T47D (cell line): ENCODE measurements at regions not wholly inside any gene's neighbourhood (a gene's known extent, or its start where the extent isn't known, plus 50 kb on each side); places are given as distances from the start of the nearest gene placed in this dataset.

ENCODE experiments used
- DNase-seq, 2 experiments: peaks; one replicate each; pipeline versions ENCODE4 v3.0.0 to v3.0.0-alpha.2; 2011 to 2012; ENCODE audit warnings: low read depth in 1 of 2, low spot score in 1 of 2
- JUND ChIP-seq: IDR thresholded peaks from 2 replicates; pipeline ENCODE4 v1.6.1; 2012; ENCODE audit warnings: low read depth
- in situ Hi-C: cut with HindIII; loops from 2 replicates; pipeline ENCODE4 v1.10.0; 2016; ENCODE audit warnings: low sequenced_read_pairs, low pct_unique_long_range_greater_than_20kb

DNA sequence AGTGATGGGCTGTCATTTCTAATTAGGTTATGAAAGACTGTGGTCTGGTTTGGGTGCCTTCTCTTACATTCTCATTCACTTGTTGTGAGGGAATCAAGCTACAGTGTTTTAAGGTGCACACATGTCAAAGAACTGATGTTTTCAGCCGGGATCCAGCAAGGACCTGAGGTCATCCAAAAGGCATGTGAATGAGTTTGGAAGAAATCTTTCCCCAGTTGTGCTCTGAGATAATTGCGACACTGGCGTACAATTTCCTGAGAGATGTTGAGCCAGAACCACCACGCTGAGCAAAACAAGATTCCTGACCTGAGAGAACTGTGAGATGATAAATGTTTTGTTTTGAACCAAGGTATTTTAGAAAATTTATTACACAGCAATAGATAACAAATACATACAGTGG lies 295.3 kb upstream of the SLITRK3 start:
- DNase-seq, result no peak
- no peak for TF ChIP-seq JUND

DNA sequence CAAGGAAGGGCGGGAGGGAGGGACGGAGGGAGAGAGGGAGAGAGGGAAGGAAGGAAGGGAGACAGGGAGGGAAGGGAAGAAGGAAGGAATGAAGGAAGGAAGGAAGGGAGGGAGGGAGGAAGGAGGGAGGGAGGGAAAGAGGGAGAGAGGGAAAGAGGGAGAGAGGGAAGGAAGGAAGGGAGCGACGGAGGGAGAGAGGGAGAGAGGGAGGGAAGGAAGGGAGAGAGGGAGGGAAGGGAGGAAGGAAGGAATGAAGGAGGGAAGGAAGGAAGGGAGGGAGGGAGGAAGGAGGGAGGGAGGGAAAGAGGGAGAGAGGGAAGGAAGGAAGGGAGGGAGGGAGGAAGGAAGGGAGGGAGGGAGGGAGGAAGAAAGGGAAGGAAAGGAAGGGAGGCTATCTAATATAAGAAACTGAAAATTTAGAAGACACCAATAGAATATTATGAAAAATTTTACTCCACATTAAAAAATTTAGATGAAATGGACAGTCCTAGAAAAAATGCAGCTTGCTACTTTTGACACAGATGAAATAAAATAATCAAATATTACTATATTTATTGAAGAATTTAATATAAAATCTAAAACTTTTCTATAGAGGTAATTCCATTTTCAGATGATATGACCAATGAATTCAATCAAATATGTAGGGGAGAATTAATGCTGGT lies 280.3 kb upstream of the SLITRK3 start:
- DNase-seq, result no peak
- in situ Hi-C loops, result no loop called here
- TF ChIP-seq JUND, result no peak

More for the DNA sequence above, 295.3 kb upstream of the SLITRK3 start:
- in situ Hi-C loops, result no loop called here

DNA sequence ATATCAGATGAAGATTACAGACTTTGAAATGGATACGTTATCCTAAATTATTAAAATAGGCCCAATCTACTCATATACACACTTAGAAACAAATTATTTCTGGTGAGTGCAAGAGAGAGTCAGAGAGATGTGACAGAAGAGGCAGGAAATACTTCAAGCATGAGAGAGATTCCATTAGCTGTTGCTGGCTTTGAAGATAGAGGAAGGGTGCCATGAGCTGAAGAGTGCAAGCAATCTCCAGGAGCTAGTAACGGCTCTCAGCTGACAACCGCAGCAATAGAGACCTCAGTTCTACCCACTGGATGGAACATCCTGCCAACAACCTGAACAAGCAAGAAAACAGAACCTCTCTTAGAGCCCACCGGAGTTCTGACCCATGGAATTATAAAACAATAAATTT lies 270.7 kb upstream of the SLITRK3 start:
- DNase-seq, result no peak
- in situ Hi-C loops, result no loop called here
- no peak for TF ChIP-seq JUND

DNA sequence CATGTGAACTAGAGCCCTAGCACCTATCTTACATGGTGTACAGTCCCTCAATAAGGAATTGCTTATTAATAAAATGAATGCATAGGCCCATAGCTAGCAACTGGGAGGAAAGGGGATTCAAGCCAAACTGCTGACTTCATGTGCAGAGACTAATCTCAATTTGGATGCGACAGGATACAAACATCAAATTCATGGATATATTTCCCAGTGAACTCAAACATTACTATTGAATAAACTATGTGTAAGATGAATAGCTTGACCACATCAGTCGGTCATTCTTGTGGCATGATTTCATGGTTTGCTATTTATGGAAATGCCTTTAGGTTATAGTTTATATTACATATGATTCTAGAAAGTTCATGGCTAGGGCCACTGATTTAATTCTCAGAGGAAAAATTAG lies 268.6 kb upstream of the SLITRK3 start:
- DNase-seq, result no peak
- no peak for TF ChIP-seq JUND
- in situ Hi-C loops, result no loop called here

DNA sequence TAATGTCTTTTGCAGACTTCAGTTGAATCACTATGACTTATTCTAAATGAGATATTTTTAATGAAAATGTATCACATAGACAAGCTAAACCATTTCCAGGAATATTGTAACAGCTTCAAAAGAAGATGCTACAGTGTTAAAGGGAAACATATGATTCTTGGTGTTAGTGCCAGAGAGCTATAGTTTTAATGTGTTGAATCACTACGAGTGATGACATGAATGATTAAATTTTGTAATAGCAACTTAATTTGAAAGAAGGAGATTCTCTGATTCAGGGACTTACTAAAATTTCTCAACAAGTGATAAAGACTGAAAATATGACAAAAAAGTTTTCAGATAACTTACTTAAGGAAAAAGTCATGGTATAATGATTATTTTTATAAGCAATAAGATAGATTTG lies 267.3 kb upstream of the SLITRK3 start:
- DNase-seq, result no peak
- in situ Hi-C loops, result no loop called here
- no peak for TF ChIP-seq JUND

DNA sequence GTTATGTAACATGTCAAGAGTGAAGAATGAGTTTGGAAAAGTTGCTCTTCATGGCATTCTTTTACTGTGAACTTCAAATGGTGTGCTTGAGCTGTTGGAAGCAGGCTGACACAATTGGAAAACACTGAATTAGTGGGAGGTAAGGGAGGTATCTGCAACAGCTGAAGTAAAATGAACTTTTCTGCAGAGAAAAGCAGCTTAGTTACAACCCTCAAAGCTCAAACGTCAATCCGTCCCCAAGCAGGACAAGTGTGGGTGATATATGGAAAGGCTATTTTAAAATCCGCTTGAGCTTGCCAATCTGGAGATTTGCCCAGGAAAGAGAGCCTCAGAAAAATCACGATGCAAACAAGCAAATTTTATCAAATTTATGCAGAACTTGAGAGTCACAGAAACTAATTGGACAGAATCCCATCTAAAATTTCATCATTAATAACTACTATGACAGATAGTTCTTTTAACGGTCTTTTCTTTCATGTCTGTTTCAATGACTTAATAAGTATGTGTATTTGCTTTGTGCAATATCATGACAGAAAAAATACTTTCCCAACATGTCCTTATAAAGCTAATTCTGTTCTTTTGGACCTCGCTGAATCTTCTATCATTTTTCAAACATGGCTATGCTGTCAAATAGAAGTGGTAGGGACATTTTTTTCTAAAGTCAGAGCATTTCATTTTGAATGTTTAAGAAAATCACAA lies 266.6 kb upstream of the SLITRK3 start:
- in situ Hi-C loops, result no loop called here
- TF ChIP-seq JUND, result no peak
- no peak for DNase-seq

DNA sequence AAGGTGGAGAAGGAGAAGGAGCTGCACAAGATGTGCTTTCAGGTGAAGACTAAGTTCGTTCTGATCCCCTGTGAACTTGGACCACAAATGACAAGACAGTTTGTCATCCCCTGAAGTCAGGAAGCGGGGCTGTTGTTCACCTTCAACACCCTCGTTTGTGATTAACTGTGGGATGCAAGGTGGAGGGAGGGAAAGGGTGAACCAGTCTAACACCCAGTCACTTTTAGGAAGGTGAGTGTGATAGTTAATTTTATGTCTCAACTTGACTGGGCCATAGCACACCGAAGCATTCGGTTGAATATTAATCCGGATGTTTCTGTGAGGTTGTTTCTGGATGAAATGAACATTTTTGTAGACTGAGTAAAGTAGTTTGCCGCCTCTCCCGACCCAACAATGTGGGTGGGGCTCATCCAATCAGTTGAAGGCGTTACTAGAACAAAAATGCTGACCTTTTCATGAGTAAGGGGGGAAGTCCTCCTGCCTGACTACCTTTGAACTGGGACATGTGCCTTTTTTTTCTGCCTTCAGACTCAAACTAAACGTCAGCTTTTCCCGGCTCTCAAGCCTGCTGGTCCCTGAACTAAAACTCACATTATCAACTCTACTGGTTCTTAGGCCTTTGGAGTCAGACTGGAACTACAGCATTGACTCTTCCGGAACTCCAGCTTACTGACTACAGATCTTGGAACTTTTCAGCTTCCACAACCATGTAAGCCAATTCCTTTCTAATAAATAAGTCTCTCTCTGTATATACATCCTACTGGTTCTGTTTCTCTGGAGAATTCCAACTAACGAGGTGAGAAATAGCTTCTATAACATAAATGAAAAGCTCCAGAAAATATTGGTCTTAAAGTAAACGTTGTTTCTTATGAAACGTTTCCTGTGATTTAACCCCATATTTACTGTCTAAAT lies 264.0 kb upstream of the SLITRK3 start:
- no peak for DNase-seq
- no peak for TF ChIP-seq JUND
- in situ Hi-C loops, result no loop called here

DNA sequence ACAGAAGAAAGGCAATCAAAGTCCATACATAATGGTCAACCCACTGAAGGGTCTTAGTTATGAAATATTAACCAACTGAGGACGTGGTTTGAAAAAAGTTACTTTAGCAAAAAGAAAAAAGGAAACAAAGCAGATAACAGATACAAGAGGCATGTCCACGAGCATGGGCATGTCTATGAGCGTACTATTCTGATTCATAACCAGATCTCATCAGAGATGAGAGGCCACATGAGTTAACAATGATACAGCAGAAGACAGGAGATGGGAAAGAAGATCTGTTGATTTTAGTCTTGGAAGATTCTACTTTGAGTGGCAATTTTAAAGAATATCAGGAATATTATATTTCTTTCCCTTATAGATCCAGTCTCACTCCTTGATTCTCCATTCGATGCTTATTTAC lies 262.9 kb upstream of the SLITRK3 start:
- no peak for DNase-seq
- in situ Hi-C loops, result no loop called here
- TF ChIP-seq JUND, result no peak

DNA sequence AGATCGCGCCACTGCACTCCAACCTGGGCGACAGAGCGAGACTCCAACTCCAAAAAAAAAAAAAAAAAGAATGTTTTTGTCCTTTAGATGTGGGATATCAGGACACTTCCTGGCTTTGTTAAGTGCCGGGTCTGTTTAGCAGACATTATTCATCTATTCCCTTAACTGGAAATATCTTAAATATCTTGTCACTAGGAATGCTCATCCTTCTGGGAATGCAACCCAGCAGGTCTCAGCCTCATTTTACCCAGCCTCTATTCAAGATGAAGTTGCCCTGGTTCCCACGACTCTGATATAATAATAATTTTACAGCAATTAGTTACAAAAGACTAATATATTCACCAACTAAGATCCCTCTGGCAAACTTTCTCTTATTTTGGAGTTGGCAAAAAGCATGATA lies 260.9 kb upstream of the SLITRK3 start:
- in situ Hi-C loops, result no loop called here
- no peak for TF ChIP-seq JUND
- DNase-seq, result no peak

DNA sequence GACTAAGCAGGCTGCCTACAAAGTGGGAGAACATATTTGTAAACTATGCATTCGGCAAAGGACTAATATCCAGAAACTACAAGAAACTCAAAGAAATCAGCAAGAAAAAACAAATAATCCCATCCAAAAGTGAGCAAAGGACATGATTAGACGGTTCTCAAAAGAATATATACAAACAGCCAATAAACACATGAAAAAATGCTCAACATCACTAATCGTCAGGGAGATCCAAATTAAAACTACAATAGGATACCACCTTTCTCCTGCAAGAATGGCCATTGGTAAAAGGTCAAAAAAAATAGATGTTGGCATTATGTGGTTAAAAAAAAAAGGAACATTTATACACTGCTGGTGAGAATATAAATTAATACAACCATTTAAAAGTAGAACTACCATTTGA lies 259.6 kb upstream of the SLITRK3 start:
- in situ Hi-C loops, result no loop called here
- DNase-seq, result no peak
- no peak for TF ChIP-seq JUND

DNA sequence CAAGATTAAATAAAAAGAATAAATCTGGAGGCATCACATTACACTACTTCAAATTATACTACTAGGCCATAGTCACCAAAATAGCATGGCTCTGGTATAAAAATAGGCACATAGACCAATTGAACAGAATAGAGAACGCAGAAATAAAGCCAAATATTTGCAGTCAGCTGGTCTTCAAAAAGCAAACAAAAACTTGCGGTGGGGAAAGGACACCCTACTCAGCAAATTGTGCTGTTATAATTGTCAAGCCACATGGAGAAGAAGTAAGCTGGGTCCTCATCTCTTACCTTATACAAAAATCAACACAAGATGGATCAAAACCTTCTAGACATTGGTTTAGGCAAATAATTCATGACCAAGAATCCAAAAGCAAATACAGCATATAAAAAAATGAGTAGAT lies 259.2 kb upstream of the SLITRK3 start:
- in situ Hi-C loops, result no loop called here
- DNase-seq, result no peak
- TF ChIP-seq JUND, result no peak

DNA sequence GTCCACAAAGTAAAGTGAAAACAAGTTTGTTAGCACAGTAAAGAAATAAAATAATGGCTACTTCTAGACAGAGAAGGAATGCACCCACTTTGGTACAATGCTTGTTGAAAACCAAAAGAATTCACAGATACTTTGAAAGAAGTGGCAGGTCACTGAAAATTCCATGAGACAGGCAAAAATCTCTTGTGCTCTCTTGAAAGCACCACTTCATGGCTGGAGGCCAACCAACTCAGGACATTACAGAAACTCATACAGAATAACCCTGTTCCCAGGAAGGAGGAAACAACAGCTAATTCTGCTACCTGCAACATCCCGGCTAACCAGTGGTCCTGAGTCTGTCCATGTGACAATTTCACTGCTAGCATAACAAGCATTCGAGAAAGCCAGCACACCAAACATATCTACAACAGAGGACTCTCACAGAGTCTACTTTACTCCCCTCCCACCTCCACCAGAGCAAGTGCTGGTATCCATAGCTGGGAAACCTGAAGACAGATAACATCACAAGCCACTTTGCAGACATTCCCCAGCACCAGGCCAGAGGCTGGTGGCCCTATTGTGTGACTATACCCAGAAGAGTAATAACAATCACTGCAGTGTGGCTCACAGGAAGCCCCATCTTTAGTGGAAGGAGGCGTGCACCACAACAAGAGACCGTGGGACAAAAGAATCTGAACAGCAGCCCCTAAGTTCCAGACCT lies 255.3 kb upstream of the SLITRK3 start:
- no peak for DNase-seq
- no peak for TF ChIP-seq JUND
- in situ Hi-C loops, result no loop called here
